ENCODE measurements at regions not wholly inside any gene's neighbourhood (a gene's known extent, or its start where the extent isn't known, plus 50 kb on each side); places are given as distances from the start of the nearest gene placed in this dataset.
"Not testable (repeated sequence)": the region's sequence is repeated elsewhere in the genome, so short reads cannot be mapped to it uniquely, and the experiment has no call there.

GRCh38 chr3:140856905-140857304, 84.7 kb upstream of the SLC25A36 start:
- intact Hi-C loops (cut with DNase I): loop anchor here in 1 of 2 donors (10.0 kb wide), 1 partner anchor 912 kb away; no protein-coding TSS in a partner anchor
- DNase-seq (ENCODE audit: low spot score): no peak

- no peak for DNase-seq (ENCODE audit: low spot score)
- intact Hi-C loops (cut with DNase I): loop anchor here in 1 of 2 donors (10.0 kb wide), 1 partner anchor 913 kb away; no protein-coding TSS in a partner anchor
Measured at GRCh38 chr3:140857993-140858392, 83.6 kb upstream of the SLC25A36 start.

- intact Hi-C loops (cut with DNase I): loop anchor here in 1 of 2 donors (10.0 kb wide), 1 partner anchor 915 kb away; no protein-coding TSS in a partner anchor
- DNase-seq (ENCODE audit: low spot score): no peak
Measured at GRCh38 chr3:140859592-140860336, 81.9 kb upstream of the SLC25A36 start.

GRCh38 chr3:140863580-140864009, 78.0 kb upstream of the SLC25A36 start:
- intact Hi-C loops (cut with DNase I): no loop called here
- no peak for DNase-seq (ENCODE audit: low spot score)

- intact Hi-C loops (cut with DNase I): loop anchor here in 1 of 2 donors (10.0 kb wide), 1 partner anchor 1436 kb away; no protein-coding TSS in a partner anchor
- no peak for DNase-seq (ENCODE audit: low spot score)
Measured at GRCh38 chr3:140870351-140870750, 71.3 kb upstream of the SLC25A36 start.

DNA sequence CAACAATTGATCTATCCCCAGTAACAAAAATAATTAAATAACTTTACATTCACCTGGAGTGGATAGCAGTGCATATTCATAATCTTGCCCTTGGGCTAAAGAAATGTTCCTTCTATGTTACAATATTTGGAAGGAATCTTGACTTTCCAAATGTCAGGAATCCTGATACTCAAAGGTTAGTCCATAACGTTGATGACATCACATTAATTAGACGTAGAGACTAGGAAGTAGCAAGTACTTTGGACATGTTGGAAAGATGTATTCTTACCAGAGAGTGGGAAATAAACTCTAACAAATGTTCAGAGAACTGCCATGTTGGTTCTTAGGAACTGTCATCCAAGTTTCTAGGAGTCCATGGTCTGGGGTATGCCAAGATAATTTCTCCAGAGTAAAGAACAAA, 70.6 kb upstream of the SLC25A36 start:
- DNase-seq (ENCODE audit: low spot score): no peak
- intact Hi-C loops (cut with DNase I): loop anchor here in 1 of 2 donors (10.0 kb wide), 1 partner anchor 1436 kb away; no protein-coding TSS in a partner anchor

- intact Hi-C loops (cut with DNase I): loop anchor here in 1 of 2 donors (10.0 kb wide), 1 partner anchor 1437 kb away; no protein-coding TSS in a partner anchor
- DNase-seq (ENCODE audit: low spot score): not testable (repeated sequence)
Measured at GRCh38 chr3:140872165-140872564, 69.5 kb upstream of the SLC25A36 start.

GRCh38 chr3:140883428-140884040, 58.1 kb upstream of the SLC25A36 start:
- DNase-seq (ENCODE audit: low spot score): no peak
- intact Hi-C loops (cut with DNase I): no loop called here

- DNase-seq (ENCODE audit: low spot score); intact Hi-C loops (cut with DNase I): not testable (repeated sequence)
Measured at GRCh38 chr3:140885697-140886096, 55.9 kb upstream of the SLC25A36 start.
